Middle frontal gyrus (tissue), 1 donor: ENCODE measurements at regions not wholly inside any gene's neighbourhood (a gene's known extent, or its start where the extent isn't known, plus 50 kb on each side); places are given as distances from the start of the nearest gene placed in this dataset.

ENCODE experiments used
- DNase-seq: peaks from one replicate; pipeline ENCODE4 v3.0.0-alpha.2; 2015; ENCODE audit warnings: low spot score; ENCODE audit errors: extremely low spot score

DNA sequence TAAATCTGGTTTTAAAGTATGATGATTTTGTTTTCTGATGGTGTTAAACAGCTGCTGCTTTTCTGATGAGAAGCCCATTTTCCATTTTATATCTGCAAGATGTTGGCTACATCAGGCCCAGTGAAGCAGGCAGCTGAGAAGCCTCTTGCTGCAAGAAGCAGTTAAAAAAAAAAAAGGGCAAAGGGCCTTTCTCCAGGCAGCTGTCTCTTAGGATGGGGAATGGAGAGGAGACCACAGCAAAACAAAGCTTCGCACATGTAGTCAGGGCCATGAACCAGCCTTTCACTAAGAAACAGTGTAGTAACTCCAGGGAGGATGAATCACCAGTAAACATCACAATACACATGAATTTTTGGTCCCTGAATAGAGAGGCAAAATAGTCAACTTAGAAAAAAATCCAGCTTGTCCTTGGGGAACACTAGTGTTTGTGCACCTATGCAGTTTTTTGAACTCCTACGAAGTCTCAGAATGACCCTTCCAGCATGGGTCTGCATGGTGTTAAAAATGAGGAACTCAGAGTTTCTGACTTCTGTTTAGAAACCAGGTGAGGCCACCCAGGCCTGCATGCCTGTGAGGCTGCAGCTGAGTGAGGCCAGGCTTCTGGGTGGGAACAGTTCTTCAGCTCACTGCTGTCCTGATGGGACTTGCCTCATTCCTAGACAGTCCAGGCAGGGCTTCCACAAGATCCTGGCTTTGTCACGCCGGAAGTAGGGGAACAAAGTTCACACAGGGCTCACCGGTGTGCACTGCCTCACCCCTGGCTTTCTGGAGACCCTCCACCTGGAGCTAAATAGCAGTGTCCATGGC is 518.7 kb downstream of the MCTP2 start:
- DNase-seq, result no peak

DNA sequence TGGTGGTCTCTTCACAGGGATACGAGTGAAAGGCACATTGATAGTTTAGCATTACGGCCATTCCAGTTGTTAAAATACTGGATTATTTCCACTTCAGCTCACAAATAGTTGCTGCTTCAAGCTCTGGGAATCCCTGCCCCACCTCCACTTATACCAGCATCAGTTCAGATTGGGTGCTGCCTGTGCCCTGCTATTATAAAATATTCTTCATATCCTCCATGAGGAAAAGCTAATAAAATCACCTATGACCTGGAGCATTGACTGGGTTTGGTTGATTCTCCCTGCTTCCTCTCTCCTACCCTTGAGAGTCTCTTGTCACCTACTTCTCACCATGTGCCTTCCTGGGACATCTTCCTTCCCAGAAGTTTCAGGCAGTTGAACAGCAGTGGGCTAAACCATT is 529.0 kb downstream of the MCTP2 start:
- no peak for DNase-seq

DNA sequence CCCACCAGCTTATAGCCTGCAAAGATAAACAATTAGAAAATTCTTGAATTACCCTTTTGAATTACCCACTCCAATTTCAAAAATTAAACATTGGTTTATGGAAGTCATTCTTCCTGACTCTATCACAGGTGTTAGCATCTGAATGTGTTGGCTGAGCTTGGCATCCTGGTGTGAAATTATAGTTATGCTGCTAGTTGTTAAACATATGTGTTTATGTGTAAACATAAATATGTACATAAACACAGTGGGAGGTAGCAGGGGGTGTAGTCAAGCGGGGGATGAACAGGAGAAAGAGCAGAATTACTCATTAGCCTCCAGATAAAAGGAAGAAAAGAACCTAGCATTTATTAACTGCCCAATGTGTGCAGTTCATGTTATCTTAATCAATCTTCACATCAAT is 530.2 kb downstream of the MCTP2 start:
- DNase-seq, result no peak

DNA sequence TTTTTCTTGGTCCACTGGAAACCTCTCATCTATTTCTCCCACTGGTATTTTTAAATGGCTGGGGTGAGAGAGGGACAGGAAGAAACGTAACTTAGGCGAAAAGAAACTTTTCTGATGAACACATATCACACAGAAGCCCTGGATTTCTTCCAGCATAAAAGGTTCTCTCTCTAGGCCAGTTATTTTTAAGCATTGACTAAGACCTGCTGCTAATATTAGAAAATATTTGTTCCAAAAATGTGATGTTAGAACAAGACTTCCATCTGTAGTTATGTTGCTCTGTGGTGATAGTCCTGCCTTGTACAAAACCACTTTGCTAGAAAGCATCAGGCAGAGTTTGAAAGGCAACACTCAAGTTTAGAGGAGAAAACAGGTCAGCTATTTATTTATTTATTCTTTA is 537.7 kb downstream of the MCTP2 start:
- DNase-seq, result no peak

DNA sequence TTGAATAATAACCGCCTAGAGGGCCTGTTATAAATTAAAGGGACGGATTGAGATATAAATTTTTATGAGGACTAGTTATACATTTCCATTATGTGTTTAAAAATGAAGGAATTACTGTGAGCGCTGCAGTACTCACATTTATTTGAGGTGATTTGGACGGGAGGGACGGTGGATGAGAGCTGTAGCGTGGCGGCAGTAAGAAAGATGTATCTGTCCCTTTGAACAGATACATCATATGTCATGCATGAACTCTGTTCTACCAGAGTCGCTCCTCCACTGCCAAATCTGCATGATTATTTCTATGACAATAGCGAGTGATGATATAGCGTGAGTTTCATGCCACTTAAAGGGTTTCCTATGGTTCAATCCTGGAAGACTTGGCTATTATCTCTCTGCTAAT is 538.8 kb downstream of the MCTP2 start:
- DNase-seq, result no peak

DNA sequence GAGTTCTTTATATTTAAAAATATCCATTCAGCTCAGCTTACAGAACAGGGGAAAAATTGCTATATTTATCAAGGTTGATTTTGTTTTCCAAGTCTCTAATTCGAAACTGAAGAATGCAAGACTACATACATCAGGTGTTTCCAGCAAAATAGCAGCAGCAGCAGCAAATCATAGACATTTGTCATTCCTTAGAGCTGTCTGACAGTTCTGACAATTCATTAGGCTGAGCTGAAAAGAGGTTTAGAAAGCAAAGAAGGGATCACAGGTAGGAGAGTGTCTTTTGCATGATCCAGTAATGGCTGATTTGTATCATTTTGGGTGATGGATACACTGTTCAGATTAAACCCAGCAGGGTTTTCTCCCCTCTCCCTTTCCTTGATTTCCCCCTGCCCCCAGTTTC is 545.7 kb downstream of the MCTP2 start:
- DNase-seq, result no peak

DNA sequence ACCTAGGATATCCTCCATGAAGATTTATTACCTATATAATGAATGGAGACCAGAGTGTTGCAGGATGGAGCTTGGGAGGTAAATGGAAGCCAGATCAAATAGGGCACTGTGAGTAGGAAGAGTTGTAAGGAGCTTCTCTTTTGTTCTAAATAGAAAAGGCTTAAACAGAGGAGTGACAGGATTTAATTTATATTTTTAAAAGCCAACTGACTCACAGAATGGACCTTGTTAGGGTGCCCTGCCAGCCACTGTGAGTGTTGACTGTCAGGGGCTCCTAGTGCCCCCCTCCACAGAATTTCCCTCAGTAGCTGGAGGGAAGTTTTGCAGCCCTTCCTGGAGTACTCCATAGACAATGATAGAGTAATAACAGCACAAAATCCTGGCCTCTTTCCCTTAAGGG is 547.5 kb downstream of the MCTP2 start:
- DNase-seq, result no peak

DNA sequence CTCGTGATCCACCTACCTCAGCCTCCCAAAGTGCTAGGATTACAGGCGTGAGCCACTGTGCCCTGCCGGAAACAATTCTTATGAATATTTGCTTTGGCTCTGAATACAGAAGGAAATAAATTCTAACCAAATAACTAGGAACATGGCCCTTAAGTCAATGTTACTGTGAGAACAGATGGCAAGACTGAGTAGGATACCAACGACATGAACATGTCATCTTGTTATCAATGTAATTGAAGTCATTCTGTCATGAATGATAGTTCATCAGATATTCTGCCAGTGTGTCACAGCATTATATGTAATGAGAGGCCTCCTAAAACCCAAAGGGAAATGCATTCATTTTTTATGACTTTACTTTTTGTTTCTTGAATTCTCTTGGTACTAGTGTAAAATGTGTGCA is 548.8 kb downstream of the MCTP2 start:
- DNase-seq, result no peak

DNA sequence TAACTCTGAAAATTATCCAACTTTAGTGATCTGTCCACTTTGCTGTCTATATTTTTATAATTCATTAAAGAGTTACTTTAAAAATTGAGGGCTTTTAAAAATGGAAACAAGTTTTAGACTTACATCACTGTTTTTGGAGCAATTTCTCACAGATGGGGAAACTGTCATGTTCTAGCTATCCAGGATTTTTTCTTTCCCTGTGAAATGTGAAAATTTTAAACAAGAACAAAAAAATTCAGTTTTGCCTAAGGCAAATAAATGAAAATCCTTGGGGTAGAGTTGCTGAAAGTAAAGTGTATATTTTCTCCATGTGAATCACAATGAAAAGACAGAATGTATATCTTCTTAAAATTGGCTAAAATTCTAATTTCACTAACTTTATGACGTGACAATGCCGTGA is 553.7 kb downstream of the MCTP2 start:
- no peak for DNase-seq

DNA sequence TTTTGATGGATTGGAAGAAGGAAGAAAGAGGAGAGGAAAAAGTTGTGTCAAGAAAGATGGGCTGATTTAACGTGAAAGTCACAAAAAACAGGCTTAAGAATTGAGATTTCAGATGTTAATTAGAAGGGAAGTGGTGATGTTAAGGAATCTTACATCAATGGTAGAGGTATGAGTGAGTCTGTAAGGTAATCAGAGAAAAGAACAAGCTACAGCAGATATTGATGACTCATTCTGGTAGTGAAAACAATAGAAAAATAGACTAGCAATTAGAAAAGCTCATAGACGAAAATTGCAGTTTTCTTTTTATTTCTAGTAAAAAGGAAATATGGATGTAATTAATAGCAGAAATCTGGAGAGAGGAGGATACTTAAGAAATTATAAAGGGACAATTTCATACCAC is 559.6 kb downstream of the MCTP2 start:
- no peak for DNase-seq

DNA sequence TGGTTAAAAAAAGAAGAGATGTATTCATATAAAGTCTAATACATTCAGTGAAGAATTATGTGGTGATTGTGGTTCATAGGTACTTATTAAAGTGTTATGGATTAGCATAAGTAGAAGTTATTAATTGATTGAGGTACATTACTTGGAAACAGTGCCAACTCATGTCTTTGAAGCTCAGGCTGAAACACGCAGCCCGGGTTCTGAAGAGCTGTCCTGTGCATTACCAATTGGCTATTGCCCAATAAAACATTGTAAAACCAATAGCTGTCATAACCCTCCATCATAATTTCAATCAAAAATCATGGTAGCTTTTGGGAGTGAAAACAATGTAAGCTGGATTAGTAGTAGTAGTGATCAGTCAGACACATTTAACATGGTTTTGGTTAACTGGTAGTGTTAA is 560.1 kb downstream of the MCTP2 start:
- no peak for DNase-seq

DNA sequence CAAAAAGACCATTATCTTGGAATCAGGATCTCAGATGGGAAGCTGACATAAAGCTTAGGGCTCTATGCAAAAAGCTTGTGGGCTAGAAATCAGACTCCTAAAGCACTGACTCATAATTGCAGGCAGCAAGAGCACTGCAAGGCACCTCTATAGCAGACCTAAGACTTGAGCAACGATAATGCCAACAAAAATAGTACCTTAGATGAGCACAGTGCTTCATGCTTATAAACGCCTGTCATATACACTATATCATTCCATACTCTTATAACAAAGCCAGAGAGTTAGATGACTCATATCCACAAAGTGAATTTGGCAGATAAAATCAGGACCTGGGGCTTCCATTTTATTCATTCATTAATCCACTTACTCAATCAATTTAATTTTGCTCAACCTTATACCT is 560.8 kb downstream of the MCTP2 start:
- DNase-seq, result no peak

DNA sequence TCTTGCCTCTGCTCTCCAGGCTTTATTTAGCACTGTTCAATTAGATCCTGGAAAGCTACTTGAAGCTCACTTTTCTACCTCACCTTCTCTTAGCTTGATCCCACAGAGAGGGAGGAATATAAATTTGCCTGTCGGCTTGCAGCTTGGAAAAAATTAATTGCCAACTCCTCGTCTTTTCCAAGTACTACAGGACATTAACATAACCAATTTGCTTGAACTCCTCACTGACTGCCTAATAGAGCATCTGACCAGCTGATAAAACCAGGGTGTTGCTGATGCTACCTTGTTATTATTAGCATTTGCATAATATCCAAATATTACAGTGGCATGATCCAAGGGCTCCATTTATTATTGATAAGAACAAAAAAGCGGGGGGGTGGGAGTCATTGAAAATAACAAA is 561.8 kb downstream of the MCTP2 start:
- no peak for DNase-seq

DNA sequence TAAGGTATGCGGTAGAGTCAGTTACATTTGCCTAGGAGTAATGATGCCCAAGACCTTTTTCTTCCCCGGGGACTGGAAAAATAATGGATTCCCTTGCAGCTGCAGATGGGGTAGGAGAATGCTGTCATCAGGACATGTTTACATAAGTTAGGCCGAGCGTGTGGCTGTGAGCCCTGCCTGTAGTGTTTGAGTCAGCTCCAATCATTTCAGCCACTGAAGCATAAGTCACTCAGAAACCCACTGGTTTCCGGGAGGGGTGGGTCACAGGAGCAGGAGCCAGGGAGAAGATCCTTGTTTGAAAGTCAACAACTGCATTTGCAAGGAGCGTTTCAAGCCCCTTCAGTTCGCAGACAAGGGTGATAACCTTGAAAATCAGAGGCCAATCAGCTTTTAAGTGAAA is 562.3 kb downstream of the MCTP2 start:
- no peak for DNase-seq

DNA sequence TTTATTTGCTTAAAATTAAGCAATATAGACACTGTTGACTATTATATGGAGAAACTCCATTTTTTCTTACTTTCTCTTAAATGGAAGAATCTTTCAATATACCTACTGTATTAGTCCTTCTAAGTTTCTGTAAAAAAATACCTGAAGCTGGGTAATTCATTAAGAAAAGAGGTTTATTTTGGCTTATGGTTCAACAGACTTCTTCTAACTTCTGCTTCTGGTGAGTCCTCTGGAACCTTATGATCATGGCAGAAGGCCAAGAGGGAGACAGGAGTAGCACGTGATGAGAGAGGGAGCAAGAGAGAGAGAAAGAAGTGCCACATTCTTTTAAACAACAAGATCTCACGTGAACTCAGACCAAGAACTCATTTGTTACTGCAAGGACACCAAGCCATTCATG is 573.3 kb downstream of the MCTP2 start:
- no peak for DNase-seq

DNA sequence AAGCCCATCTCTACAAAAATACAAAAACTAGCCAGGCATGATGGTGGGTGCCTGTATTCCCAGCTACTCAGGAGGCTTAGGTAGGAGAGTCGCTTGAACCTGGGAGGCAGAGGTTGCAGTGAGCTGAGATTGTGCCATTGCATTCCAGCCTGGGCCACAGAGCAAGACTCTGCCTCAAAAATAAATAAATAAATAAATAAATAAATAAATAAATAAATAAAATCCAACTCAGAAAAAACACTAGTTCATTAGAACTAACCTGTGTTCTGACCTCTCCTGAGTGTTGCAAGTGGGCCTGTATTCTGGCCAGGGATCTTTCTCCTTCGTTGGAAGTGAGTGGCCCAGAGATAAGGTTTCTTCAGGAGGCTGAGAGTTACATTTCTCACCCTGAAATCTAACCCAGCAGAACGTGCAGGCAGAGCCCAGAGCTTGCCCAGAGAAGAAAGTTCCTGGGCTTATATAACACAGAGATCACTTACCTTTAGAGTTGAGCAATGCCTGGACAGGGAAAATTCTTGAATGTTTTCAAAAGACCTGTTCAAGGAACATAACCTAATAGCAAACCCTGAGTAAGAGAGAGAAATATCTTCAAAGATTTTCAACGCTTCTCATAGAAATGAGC is 583.9 kb downstream of the MCTP2 start:
- no peak for DNase-seq

DNA sequence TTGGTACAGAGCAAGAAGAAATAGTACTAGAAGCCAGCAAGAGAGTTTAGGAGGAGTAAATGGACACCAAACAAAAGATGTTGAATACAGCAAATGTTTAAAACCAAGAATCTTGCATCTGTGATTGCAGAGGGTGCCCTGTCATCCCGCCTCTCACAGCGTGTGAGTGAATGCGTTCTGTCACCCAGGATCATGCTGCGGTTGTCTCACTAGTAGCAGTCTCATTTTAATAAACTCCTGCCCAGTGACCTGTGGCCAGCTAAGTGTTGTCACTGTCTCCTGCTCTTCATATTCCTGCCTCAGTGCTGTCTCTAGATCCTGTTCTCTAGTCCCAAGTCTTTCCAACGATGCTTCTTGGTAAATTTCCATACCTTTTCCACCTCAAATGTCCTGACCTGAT is 584.6 kb downstream of the MCTP2 start:
- no peak for DNase-seq

DNA sequence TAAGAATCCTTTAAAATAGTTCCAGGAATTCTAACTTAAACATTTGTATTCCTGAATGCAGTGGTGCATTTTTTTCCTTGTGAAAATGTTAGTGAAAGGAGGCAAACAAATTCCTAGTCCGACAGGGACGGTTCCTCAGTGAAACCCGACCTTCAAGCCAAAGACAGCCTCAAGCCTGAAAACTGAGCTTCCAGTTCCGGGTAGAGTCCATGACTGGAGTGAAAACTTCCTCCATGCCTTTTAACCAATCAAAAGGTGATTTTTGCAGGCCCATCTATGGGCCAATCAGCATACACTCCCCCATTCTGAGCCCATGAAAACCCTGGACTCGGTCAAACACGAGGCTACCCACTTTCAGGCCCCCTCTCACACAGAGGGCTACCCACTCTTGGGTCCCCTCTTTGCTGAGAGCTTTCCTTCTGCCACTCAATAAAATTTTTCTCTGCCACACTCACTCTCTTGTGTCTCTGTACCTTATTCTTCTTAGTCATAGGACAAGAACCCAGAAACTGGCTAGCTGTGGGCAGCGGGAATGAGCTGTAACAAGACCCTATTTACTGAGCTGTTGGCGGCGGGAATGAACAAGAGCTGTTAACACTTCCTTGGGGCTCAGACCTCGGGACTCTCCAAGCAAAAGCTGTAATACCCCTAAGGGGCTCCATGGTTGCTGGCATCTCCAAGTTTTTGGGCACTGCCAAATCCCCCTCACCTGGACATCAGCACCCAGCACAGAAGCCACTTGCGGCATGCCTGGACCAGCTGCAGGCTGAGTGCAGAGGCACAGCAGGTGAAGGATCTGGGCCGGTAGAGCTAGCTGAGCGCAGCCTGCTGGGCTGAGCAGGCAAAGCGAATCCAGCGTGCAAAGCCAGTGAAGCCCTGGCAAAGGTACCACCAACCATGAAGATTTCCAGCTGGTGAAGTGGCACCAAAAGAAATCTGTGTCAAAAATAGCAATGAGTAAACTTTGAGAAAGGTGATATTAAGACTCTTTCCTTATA is 598.8 kb downstream of the MCTP2 start:
- no peak for DNase-seq

DNA sequence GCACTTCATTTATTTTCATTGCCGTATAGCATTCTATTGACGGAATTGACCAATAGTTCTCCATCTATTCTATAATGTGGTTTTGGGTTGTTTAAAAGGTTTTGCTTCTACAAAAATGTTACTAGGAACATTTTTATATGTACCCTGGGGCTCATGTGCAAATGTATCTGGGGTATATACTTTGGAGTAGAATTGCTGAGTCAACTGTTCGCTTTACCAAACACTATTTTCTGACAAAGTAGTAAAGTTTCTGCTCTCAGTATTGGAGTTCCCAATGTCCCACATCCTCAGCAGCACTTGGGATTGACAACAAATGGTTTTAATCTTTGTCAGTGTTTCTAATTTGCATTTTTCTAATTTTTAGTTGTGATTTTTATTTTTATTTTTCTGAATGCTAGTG is 602.6 kb downstream of the MCTP2 start:
- no peak for DNase-seq

DNA sequence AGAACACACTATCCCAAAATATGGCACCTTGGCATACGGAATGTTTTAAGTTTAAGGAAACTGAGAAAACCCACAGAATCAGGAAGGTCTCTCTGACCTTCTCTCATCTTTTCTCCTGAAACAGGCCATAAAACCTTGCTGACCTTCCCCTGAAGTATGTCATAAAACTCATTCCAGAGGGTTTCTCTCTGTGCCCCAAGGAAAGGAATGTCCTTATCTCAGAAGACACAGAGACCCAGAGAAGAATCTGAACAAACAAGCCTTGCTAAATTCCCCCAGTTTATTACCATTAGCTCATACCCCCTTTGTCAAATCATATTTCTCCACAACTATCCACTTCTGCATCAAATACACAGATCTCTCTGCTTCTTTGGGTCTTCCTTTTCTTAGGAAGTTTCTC is 603.1 kb downstream of the MCTP2 start:
- no peak for DNase-seq

DNA sequence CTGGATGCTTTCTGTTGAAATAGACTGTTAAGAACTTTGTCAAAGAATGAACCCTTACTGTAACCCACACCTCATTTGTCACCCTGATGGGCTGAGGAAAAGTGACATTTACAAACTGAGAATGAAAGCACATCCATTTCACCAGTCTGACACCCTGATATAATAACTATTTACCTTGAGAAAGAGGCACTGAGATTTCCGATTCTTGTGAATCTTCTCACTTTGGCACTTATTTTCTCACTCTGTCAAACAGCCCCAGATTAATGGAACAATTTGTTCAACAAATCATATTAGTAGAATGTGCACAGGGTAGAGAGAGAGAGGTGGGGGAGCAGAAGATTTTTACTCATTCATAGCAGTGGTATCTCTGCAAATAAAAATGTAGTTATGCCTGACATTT is 606.9 kb downstream of the MCTP2 start:
- DNase-seq, result no peak
